ENCODE measurements at regions not wholly inside any gene's neighbourhood (a gene's known extent, or its start where the extent isn't known, plus 50 kb on each side); places are given as distances from the start of the nearest gene placed in this dataset.

DNA sequence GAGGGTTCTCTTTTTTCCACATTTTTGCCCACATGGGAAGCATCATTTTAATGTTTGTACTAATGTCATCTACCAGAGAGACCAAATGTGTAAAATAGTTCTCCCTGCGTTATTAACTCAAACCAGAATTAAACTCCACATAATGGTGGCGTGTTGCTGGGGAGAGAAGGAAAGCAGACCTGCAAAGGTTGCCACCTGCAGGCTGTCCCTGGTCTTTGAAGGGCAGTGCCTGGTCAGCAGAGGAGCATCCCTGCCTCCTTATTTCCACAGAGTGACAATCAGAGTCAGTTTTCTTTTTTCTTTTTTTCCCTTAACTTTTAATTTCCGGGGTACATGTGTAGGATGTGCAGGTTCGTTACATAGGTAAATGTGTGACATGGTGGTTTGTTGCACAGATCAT, 214.5 kb downstream of the TBX18 start:
- TF ChIP-seq ZNF19 (tag by site-specific recombination; IDR thresholded peaks at IDR 0.05; ENCODE audit: low read depth) (no peak), KLF1 (tag by site-specific recombination; IDR thresholded peaks at IDR 0.05) (no peak), SCRT1 (tag by site-specific recombination; IDR thresholded peaks at IDR 0.05; ENCODE audit: borderline replicate concordance) (no peak), ZNF221 (tag by site-specific recombination; IDR thresholded peaks at IDR 0.05; ENCODE audit: borderline replicate concordance) (no peak), ZNF548 (tag by site-specific recombination; IDR thresholded peaks at IDR 0.05) (no peak), ZNF600 (tag by site-specific recombination; IDR thresholded peaks at IDR 0.05) (no peak), ZNF514 (tag by site-specific recombination; IDR thresholded peaks at IDR 0.05) (no peak), ZNF530 (tag by site-specific recombination; IDR thresholded peaks at IDR 0.05; ENCODE audit: low read depth) (no peak)
- TF ChIP-seq, protein P1, sequence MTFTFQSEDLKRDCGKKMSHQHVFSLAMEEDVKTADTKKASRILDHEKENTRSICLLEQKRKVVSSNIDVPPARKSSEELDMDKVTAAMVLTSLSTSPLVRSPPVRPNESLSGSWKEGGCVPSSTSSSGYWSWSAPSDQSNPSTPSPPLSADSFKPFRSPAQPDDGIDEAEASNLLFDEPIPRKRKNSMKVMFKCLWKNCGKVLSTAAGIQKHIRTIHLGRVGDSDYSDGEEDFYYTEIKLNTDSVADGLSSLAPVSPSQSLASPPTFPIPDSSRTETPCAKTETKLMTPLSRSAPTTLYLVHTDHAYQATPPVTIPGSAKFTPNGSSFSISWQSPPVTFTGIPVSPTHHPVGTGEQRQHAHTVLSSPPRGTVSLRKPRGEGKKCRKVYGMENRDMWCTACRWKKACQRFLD (tag by site-specific recombination; IDR thresholded peaks at IDR 0.05), result no peak
- TF ChIP-seq, protein P2, sequence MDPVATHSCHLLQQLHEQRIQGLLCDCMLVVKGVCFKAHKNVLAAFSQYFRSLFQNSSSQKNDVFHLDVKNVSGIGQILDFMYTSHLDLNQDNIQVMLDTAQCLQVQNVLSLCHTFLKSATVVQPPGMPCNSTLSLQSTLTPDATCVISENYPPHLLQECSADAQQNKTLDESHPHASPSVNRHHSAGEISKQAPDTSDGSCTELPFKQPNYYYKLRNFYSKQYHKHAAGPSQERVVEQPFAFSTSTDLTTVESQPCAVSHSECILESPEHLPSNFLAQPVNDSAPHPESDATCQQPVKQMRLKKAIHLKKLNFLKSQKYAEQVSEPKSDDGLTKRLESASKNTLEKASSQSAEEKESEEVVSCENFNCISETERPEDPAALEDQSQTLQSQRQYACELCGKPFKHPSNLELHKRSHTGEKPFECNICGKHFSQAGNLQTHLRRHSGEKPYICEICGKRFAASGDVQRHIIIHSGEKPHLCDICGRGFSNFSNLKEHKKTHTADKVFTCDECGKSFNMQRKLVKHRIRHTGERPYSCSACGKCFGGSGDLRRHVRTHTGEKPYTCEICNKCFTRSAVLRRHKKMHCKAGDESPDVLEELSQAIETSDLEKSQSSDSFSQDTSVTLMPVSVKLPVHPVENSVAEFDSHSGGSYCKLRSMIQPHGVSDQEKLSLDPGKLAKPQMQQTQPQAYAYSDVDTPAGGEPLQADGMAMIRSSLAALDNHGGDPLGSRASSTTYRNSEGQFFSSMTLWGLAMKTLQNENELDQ (tag by site-specific recombination; IDR thresholded peaks at IDR 0.05; ENCODE audit: low read depth), result no peak
- TF ChIP-seq, protein P3, sequence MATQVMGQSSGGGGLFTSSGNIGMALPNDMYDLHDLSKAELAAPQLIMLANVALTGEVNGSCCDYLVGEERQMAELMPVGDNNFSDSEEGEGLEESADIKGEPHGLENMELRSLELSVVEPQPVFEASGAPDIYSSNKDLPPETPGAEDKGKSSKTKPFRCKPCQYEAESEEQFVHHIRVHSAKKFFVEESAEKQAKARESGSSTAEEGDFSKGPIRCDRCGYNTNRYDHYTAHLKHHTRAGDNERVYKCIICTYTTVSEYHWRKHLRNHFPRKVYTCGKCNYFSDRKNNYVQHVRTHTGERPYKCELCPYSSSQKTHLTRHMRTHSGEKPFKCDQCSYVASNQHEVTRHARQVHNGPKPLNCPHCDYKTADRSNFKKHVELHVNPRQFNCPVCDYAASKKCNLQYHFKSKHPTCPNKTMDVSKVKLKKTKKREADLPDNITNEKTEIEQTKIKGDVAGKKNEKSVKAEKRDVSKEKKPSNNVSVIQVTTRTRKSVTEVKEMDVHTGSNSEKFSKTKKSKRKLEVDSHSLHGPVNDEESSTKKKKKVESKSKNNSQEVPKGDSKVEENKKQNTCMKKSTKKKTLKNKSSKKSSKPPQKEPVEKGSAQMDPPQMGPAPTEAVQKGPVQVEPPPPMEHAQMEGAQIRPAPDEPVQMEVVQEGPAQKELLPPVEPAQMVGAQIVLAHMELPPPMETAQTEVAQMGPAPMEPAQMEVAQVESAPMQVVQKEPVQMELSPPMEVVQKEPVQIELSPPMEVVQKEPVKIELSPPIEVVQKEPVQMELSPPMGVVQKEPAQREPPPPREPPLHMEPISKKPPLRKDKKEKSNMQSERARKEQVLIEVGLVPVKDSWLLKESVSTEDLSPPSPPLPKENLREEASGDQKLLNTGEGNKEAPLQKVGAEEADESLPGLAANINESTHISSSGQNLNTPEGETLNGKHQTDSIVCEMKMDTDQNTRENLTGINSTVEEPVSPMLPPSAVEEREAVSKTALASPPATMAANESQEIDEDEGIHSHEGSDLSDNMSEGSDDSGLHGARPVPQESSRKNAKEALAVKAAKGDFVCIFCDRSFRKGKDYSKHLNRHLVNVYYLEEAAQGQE (tag by site-specific recombination; IDR thresholded peaks at IDR 0.05), result no peak
- no peaks in the 10 kb centered on the region for H3K4me1 ChIP-seq (ENCODE audit: control insufficient read depth, insufficient read depth, low read length)
- ChIA-PET CTCF (interaction anchor here (0.7 kb wide), 1 partner anchor 197 kb away, joined by 3 read pairs; no protein-coding TSS in a partner anchor), POLR2A (no interaction called here)
- H3K27ac ChIP-seq (ENCODE audit: extremely low read depth, low read depth, low read length), result no peak overlapping the region
- no peaks in the 10 kb centered on the region for H3K36me3 ChIP-seq (ENCODE audit: control insufficient read depth in 2 of 2, insufficient read depth in 1 of 2, low read length in 2 of 2)
- no peak overlapping the region for H3K4me3 ChIP-seq (ENCODE audit: low read depth, low read length)
- no peaks in the 10 kb centered on the region for H3K9me3 ChIP-seq (ENCODE audit: control insufficient read depth, insufficient read depth, low read depth, low read length)

DNA sequence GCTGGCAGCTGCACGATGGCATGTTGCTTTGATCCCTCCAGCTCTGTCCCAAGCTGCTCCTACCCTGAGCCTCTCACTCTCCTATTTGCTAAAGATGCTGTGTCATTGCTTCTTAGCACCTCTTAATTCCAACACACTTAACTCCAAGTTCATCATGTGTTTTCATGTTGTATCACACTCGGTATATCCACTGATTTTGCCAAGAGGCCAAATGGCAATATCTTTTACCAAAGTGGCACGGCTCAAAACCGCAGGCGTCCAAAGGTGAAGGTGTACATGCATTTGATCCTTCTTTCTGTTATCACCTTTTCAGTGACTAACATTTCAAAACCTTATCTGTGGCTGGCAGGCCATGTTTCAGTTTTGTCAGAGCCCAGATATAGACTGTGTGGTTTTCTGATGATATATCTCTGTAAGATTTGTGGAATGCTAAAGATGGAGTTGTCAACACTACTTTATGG, 217.0 kb downstream of the TBX18 start:
- H3K4me3 ChIP-seq (ENCODE audit: low read depth, low read length), result no peak overlapping the region
- H3K4me1 ChIP-seq (ENCODE audit: control insufficient read depth, insufficient read depth, low read length), result no peaks in the 10 kb centered on the region
- H3K9me3 ChIP-seq (ENCODE audit: control insufficient read depth, insufficient read depth, low read depth, low read length), result no peaks in the 10 kb centered on the region
- CTCF ChIA-PET, result interaction anchor here (0.9 to 1.3 kb wide), 2 partner anchors 84 to 119 kb away, joined by 3 read pairs; no protein-coding TSS in a partner anchor
- TF ChIP-seq KLF10 (tag by site-specific recombination; IDR thresholded peaks at IDR 0.05) (no peak), ZNF155 (tag by site-specific recombination; IDR thresholded peaks at IDR 0.05) (no peak), ZNF707 (tag by site-specific recombination; IDR thresholded peaks at IDR 0.05) (no peak), ZSCAN30 (tag by site-specific recombination; IDR thresholded peaks at IDR 0.05) (no peak), ZNF121 (tag by site-specific recombination; IDR thresholded peaks at IDR 0.05) (no peak), WT1 (tag by site-specific recombination; IDR thresholded peaks at IDR 0.05) (no peak), ZNF335 (tag by site-specific recombination; conservative IDR thresholded peaks at IDR 0.05) (no peak), ZNF623 (tag by site-specific recombination; IDR thresholded peaks at IDR 0.05) (no peak), ZFP3 (tag by site-specific recombination; IDR thresholded peaks at IDR 0.05; ENCODE audit: low read depth) (no peak), OSR2 (tag by site-specific recombination; IDR thresholded peaks at IDR 0.05) (no peak)
- H3K27ac ChIP-seq (ENCODE audit: extremely low read depth, low read depth, low read length), result no peak overlapping the region
- H3K36me3 ChIP-seq (ENCODE audit: control insufficient read depth in 2 of 2, insufficient read depth in 1 of 2, low read length in 2 of 2), result no peaks in the 10 kb centered on the region
- POLR2A ChIA-PET, result no interaction called here

All from HEK293 (cell line).